SKM-1 (cell line): ENCODE measurements at regions not wholly inside any gene's neighbourhood (a gene's known extent, or its start where the extent isn't known, plus 50 kb on each side); places are given as distances from the start of the nearest gene placed in this dataset.

Source experiments
- DNase-seq: peaks from one replicate; lab custom pipeline; 2025; ENCODE audit not compliant: unreplicated experiment; lab: John Stamatoyannopoulos, UW

DNA sequence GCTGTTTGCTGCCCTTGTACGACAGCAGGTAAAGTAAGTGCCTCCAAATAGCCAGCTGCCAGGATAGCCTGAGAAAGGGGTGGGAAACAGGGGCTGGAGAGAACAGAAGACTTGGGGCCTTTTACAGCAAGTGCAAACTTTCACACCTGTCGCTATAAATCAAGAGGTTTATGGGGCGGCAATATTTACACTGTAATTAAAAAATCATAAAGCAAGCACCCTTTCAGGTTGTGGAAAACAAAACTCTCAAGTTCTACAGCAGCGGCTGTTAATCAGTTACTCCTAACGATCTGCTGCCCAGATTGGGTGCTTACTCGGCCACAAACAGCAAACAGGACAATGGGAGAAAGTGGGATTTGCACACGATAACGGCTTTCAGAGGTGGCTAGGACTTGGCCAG, 359.5 kb upstream of the ETAA1 start:
- DNase-seq = no peak

DNA sequence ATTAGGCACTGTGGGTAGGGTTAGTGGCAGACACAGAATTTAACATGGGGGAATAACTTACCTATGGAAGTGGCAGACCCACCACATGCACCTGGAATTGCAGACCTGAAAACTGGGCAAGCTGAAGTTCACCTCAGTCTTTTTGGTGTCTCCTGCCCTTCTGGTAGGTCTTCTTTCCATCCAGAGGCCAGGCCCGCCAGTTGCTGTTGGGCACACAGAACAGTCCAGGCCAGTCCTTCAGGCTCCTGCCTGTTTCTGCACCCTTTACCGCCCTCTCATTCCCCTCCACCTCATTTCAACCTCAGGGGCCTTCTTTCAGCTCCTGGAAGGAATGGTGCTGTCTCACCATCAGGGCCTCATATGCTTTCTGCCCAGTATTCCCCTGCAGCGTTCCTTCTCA, 358.9 kb upstream of the ETAA1 start:
- DNase-seq = no peak

DNA sequence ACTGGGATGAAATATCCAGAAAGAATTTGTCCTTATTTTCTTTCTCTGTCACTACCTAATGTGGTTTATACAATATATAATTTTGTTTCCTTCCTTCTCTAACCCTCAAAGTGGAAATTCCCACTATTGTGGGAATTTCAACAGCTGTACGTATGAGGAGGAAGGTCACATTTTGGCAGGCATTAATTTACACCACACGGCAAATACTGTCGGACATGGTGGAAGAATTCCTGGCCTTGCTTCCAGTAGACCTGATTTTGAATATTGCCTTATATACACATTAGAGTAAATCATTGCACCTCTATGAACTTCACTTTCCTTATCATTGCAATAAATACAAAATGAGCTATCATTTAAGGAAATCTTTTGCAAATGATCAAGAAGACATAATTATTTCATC, 358.1 kb upstream of the ETAA1 start:
- no peak for DNase-seq

DNA sequence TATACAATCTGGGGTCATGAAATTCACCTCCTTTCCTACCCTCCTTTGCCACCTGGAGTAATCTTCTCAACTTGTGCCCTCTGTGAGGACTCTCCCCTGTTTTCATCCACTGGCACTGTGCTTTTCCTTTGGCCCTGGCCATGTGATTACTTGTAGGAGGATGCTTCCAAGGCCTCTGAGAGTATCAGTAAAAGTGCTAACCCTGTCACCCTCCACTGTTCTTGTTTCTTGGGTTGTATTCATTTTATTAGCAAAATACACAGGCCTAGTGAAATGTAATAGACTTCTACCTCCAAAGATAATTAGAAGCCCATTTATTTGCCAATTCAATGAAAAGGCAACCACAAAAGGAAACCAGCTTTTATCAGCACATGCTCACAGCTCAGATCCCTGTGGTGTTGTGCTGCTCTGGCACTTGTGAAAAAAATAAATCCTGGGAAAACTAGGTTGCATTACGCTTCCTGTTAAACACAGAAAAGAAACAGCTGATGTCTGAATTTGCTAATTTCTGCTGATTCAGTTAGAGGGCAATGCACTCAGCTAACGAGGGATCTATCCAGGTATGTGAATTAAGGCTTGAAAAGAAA, 357.5 kb upstream of the ETAA1 start:
- DNase-seq = no peak

DNA sequence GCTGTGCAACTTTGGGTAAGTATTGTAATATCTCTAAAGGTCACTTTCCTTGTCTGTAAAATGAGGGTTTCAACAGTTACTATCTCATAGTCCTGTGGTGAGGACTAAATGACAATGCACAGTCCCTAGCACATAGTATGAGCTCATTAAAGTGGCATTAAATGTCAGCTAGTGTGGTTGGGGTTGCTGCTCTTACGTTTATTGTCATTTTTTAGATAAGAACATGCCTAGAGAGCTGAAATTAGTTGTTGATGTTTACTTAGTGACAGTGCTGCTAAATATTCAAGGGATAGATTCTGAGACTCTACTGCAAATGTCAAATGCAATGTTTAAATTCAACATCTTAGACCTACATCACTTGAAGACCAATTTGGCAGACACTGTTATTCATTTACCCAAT, 356.1 kb upstream of the ETAA1 start:
- DNase-seq = no peak

DNA sequence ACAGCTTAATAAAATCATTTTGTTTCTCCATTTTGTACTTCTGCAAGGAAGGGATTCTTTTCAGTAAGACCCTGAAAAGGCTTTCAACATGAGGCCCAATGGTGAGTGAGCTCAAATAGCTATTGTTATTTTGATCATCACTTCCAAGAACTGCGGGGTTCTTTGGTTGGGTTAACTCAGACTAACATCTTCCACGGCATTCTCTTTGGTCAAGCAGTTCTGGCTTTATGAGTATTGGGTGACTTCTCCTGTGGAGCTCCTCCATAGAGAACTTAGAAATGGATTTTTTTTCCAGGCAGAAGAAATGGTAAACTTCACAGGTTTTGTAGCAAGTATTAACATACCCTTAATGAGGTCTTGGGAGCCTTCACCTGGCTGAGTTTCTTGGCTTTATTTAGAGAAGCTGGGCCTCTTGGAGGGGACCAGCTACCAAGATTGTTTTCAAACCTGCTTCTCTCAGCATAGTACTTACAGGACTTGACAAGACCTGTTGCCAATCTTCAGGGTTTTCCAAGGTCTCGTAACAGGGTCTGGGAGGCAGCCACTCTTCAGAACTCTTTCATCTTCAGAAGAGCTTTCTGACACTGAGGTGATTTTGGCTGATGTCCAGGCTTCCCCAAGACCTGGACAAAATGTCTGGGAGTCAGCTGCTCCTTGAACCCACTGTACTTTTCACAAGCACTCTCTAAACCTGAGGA, 353.2 kb upstream of the ETAA1 start:
- no peak for DNase-seq

DNA sequence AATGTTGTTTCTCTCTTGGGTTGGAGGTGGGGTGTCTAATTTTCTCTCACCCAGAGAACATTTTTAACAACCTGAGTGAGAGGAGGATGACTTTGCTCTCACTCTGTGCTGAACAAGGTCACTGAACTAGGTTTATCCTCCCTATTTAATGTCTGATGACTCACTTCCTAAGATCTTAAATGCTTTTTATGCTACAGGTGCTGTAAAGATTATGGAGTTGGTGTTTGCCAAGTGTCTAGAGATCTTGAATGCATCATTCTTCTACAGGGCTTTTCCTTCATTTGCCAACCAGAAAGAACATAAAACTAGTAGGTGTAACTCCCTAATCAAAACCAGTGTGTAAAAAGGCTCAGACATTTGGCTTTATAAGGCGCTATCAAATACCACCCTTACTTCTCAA, 350.5 kb upstream of the ETAA1 start:
- no peak for DNase-seq

DNA sequence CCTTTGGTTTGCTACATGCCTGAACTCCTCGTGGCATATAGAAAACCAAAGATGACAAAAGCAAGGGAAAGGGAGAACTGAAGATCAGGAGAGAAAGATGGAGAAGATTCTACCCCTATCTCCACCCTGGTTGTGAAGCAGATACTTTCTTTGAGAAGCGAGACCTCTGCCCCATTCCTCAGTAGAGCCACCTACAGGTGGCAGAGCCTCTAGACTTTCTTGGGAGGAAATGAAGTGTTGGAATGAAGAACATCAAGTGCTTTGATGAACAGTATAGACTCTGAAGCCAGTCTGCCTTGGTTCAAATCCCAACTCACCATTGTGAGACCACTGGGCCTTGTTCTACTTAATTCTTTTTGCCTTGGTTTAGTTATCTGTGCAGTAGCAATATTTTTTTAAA, 348.8 kb upstream of the ETAA1 start:
- no peak for DNase-seq

DNA sequence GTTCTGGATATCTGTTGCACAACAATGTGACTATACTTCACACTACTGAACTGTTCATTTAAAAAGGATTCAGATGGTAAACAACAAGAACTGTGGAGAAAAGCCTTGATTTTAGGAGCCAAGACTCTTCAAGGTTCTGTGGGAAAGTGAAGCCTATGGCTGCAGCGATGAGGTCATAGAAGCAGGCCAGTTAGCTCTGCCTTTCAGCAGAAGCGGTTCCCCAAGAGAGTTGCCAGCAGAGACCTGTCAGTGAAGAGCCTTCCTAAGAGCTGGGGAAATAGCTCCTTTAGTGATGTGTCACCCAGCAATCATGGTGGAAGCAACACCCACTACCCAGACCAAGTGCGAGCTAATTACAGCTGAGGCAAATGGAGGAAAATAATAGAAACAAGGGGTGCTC, 346.5 kb upstream of the ETAA1 start:
- no peak for DNase-seq

DNA sequence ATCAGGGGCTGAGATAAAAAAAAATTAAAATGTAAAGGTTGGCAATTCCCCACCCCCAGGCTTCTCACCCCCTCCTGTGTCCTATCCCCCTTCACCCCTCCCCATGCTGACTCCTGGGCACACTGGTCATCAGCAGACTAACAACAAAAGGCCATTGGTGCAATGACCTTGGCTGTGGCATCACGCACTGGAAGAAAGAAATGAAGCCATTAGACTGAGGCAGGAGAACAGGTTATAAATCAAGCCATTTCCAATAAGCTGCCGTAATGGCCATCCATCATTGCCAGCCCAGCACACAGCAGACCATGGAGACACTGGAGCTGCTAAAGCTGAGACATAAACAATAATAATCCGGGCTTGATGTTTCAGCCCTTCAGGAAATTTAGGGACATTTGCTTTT, 342.4 kb upstream of the ETAA1 start:
- DNase-seq = no peak

DNA sequence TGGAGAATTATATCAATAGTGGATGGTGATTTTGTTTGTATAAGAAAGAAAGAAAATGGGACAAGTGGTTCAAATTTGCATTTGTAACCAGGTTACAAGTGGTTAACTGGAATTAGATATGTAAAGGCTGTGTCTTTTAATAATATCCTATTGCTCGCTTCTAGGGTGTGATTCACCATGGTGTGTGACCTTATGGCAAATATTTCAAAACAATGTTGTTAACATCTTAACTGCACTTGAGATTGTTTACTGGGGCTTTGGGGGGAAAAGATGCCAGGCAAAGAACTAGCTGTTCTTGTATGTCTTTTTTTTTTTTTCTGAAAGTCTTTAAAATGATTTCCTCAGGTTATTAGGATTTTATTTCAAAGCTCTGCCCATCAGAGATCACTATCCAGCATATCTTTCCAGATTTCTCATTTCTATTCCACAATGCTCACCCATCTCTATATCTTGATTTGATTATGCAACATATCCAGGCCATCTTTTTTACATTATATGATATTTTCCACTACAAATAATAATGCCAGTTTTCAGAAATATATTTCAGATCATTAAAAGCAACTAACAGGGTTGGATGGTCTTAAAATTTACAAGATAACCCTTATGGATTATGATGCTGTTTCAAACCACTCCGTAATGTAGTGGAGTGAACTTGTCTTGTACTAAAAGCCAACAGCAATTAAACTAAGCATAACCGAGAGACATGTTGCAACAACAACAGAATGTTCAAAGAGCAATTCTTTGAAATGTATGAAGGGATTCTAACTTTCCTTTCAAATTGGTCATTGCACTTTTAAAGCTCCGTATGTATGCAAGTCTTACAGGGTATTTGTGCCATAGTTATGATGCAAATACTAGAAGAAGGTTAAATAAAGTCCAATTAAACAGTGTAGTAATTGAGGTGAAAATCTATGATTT, 341.5 kb upstream of the ETAA1 start:
- no peak for DNase-seq

DNA sequence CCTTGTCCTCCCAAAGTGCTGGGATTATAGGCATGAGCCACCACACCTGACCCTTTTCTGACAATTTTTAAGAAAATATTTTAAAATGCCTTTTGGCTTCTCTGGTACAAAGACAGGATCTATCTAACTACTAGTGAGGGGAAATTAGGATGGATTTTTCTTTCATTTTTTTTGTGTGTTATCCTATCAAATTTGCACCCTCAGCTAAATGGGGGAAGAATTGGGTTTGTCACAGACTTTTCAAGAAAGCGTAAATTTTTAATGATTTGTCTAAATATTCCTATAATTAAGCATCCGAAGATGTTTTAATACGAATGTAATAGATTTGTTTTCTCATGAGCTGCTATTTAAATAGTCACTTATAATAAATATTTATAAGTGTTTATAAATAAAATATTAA, 340.0 kb upstream of the ETAA1 start:
- no peak for DNase-seq

DNA sequence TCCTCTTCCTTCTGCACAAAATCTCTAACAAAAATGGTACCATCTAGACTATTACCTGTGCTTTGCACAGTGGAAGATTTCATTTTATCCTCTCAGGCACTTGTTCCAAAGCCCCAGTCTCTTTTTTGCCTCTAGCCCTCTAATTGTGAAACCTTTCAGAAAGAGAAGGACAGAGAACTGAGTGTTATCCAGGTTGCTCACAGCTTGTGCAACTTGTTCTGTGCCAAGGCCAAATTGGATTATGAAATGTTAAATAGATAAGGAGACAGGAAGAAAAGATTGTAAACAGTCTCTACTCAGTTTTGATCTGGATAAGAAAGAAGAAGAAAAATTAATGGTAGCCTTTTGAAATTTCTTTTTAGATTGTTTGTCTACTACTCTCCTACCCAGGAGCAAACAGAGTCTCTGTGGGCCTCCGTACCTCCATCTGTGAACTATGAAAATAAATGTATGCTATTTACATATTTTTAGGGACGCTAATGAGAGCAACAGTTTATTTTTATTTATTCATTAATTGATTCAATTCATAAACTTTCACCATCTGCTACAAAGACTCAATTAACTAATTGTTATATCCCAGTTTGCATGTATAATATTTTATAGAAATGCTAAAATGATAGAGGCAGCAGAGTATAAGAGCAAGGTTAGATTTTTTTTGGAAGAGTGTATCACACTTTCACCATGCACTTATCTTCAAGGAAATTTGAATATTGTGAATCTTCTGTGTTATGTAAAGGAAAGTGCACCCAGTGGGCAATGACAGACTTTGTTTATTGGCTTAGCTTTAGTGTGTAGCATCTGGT, 339.0 kb upstream of the ETAA1 start:
- peak; percentile 53 for DNase-seq

DNA sequence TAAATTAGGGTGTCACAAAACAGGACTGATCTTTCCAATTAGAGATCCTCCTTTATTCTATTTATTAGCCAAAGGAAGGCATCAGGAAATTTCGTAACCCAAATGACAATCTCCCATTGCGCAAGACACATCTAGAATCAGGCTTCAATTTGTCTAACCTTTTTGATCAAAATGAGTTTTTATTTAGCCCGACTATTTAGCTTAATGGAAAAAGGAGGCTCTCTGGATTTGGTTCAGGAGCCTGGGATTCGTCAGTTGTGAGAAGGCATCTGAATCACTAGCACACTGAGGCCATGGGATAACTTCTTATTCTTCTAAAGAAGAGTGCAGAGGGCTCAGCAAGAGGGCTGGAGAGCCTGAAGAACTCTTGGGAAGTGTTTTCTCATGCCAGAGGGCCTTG, 332.1 kb upstream of the ETAA1 start:
- no peak for DNase-seq

DNA sequence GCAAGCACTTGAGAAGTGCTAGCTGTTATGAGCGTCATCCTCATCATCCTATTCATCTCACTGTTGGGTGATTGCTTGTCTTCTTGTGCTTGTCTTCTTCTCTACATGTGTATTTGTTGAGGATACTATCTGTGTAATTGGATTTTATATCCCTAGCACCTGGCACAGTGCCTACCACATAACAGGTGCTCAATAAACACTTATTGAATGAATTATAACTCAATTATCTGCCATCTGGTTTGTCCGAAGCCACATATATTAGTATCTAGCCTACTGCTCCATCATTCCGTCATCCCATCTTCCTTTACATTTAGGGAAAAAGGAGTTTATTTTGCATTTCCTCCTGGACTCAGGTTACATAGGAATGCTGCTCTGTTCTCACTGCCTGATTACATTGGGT, 330.4 kb upstream of the ETAA1 start:
- no peak for DNase-seq

DNA sequence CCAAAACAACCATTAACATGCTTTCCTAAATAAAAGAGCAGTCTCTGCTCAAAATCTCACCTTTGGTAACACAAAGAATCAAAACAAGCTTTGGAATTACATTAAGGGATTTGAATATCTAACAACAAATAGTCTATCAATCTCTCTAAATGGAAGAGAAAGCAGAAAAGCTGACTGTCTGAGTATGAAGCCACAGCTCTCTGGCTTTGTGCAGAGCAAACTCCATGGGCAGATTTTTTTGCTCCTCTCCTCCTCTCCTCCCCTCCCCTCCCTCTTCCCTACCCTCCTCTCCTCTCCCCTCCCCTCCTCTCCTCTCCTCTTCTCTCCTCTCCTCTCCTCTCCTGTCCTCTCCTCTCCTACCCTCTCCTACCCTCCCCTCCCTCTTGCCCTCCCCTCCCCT, 329.5 kb upstream of the ETAA1 start:
- no peak for DNase-seq

DNA sequence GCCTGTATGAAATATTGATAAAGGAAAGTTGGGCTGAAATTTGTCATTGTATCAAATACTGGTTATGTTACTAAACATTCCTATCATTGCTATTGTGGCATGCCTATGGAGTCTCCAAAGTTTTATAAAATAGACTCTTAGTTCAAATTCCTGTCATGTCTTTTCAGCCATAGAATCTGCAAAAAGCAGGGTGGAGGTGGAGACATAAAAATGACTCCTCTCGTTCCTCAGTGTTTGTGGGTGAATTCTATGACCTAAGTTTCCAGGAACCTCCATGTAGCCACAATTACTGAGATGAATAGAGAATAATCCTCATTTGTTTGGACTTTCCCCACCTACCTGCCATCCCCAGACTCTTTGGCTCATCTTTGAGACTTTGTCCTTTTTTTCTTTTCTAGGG, 326.3 kb upstream of the ETAA1 start:
- DNase-seq = no peak

DNA sequence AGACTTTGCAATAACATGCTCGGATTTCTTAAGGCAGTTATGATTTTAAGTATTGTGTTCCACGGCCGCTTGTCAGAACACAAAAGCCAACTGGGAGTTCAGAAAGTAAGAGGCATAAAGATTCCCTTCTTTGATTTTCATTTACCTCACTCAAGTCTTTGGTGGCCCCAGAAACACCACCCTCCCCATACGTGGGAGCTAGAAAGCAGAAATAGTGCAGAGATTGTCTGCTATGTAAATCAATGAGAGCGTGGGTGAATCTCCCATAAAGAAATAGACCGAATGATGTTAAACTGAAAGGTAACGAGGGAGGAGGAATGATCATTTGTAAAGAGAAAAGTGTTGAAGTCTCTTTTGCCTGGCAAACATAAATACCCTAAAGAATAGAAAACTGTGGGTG, 322.1 kb upstream of the ETAA1 start:
- no peak for DNase-seq

DNA sequence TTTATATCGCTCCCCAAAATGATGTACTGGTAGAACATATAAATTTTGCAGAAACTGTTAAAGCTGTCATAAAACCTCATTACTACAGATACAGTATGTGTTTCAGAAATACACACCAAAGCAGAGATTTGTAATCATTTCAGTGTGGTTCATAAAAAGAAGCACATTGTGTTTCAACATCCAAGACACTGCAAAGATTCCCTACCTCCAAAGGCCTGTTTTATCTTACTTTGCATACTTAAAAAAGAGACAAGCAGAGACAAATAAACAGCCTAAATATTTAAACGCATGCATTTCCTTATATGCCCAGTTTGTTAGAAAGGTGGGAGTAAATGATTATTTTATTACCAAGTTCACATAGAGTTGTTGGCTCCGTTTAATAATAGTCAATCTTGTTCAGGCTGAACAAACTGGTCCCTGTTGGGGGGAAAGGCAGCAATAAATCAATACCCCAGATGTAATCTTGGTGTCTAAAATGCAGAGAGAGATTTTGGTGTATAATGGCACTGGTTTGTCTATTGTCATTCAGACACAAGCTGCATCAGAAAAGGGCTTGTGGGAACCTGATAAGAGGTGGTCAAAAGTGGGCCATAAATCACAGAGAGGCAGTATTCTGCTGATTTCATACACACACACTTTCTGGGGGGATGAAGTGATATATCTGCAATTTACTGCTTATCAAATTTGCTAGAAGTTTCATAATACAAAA, 321.4 kb upstream of the ETAA1 start:
- DNase-seq = no peak

DNA sequence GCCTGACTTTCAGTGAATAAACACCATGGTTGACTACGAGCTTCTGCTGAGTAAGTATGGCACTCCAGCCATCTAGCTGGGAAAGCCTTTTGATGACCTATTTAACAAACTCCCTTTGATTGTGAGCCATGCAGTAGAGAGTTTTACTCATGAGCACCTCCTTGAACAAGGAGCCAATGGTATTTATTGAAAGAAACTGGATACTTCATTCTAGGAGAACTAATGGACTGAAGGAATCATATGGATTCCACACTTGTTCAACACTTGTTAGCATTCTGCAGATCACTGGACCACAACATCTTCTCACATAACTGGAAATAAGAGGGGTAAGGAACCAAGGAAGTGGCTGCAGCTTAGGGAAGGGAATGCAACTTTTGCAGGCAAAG, 320.9 kb upstream of the ETAA1 start:
- no peak for DNase-seq

DNA sequence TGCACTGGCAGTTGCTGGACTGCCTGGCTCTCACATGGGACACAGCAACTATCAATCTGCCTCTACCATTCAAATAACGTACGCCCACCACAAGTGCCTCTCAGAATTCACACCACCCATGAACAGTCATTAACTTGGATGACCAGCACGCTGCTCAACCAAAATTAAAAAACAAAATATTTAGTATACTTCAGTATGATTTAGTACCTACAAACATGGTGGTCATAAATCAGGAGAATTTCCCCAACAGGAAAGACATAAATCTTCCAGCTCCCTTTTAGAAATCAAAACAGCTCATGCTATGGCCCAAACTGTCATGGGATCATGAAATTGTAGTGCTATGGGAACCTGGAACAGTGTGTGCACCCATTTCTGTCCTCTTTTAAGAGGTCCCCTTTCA, 317.4 kb upstream of the ETAA1 start:
- DNase-seq = no peak
